ENCODE measurements at regions not wholly inside any gene's neighbourhood (a gene's known extent, or its start where the extent isn't known, plus 50 kb on each side); places are given as distances from the start of the nearest gene placed in this dataset.

DNA sequence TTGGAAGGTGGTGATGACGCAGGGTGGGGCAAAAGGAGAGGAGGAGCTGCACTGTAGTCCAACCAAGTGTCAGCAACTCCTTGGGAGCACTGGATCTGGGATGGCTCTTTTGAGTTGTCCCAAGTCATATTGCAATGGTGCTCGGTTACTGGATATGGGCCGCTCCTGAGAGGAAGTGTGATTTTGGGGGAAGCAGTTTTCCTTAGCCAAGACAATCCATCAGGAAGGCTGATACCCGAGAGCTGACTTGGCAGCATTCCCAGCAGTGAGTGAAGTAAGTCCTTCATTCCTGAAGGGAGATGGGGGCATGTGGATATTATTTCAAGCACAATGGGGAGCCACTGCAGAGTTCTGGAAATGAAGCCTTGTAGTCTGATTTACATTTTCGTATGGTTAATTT lies 354.1 kb downstream of the RFPL4B start:
- DNase-seq (ENCODE audit: low spot score) (no peak), ATAC-seq (ENCODE audit: low FRiP score) (no peak)
- TF ChIP-seq, protein P1, sequence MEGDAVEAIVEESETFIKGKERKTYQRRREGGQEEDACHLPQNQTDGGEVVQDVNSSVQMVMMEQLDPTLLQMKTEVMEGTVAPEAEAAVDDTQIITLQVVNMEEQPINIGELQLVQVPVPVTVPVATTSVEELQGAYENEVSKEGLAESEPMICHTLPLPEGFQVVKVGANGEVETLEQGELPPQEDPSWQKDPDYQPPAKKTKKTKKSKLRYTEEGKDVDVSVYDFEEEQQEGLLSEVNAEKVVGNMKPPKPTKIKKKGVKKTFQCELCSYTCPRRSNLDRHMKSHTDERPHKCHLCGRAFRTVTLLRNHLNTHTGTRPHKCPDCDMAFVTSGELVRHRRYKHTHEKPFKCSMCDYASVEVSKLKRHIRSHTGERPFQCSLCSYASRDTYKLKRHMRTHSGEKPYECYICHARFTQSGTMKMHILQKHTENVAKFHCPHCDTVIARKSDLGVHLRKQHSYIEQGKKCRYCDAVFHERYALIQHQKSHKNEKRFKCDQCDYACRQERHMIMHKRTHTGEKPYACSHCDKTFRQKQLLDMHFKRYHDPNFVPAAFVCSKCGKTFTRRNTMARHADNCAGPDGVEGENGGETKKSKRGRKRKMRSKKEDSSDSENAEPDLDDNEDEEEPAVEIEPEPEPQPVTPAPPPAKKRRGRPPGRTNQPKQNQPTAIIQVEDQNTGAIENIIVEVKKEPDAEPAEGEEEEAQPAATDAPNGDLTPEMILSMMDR (IDR thresholded peaks at IDR 0.05) = no peak

- TF ChIP-seq, protein P1 (IDR thresholded peaks at IDR 0.05) = no peak
- ATAC-seq (ENCODE audit: low FRiP score) (no peak), DNase-seq (ENCODE audit: low spot score) (no peak)
Measured at GRCh38 chr6:112710710-112711109, 363.6 kb downstream of the RFPL4B start.

- no peak for DNase-seq (ENCODE audit: low spot score)
- ATAC-seq (ENCODE audit: low FRiP score) = no peak
- TF ChIP-seq, protein P1 (IDR thresholded peaks at IDR 0.05) = no peak
Measured at GRCh38 chr6:112713402-112713801, 366.3 kb downstream of the RFPL4B start.

- DNase-seq (ENCODE audit: low spot score) = no peak
- TF ChIP-seq, protein P1 (IDR thresholded peaks at IDR 0.05) = no peak
- no peak for ATAC-seq (ENCODE audit: low FRiP score)
Measured at GRCh38 chr6:112717401-112717800, 370.3 kb downstream of the RFPL4B start.

DNA sequence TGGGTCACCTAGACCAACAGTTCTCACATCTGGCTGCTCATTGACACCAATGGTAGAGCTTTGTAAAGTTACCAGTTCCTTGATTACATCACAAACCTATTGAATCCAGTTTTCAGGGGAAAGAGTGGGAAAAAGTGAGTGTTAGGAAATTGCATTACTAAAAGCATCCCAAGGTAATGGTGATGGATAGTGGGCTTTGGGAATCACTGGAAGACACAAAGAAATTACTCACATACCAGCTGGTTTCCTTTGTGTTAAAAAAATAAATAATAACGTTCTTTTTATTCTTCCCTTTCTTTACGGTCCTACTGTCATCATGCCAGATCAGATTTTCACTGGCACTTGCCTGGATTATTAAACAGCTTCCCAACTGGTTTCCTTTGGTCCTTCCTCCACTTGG lies 370.7 kb downstream of the RFPL4B start:
- no peak for DNase-seq (ENCODE audit: low spot score)
- TF ChIP-seq, protein P1 (IDR thresholded peaks at IDR 0.05) = no peak
- no peak for ATAC-seq (ENCODE audit: low FRiP score)

DNA sequence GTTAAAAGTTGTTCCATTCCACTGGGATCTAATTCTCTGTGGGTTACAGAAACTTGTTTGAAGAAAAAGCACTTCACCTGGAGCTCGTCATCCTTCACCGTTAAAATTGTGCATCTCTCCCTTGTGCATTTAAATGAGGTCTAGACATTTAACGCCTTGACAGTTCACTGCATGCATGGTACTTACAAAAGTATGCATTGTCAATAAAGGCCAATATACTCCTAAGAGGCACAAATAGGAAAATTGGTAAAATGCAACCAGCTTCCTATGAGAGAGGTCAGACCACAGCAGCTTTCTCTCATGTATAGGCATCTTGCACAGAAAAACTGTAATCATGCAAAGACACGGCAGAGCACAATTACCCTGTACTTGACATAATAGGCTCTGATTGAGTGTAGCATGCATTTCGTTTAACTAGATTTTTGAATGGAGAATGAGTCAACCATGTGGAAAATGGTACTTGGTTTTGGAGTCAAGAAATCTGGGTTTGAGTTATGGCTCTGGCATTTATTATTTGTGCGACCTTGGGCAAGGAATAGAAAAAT lies 378.5 kb downstream of the RFPL4B start:
- TF ChIP-seq, protein P1 (IDR thresholded peaks at IDR 0.05) = no peak
- ATAC-seq (ENCODE audit: low FRiP score) (no peak), DNase-seq (ENCODE audit: low spot score) (no peak)

- no peak for ATAC-seq (ENCODE audit: low FRiP score)
- no peak for DNase-seq (ENCODE audit: low spot score)
- TF ChIP-seq, protein P1 (IDR thresholded peaks at IDR 0.05) = no peak
Measured at GRCh38 chr6:112735129-112735528, 388.0 kb downstream of the RFPL4B start.
